ENCODE measurements at regions not wholly inside any gene's neighbourhood (a gene's known extent, or its start where the extent isn't known, plus 50 kb on each side); places are given as distances from the start of the nearest gene placed in this dataset.
"Not testable (repeated sequence)": the region's sequence is repeated elsewhere in the genome, so short reads cannot be mapped to it uniquely, and the experiment has no call there.

GRCh38 chr6:6960571-6961251 lies 147.1 kb upstream of the RREB1 start:
- H3K4me3 Mint-ChIP-seq = no peak overlapping the region
- H3K36me3 Mint-ChIP-seq = no peaks in the 10 kb centered on the region
- H3K9me3 Mint-ChIP-seq = peaks cover 3% of the 10 kb centered on the region
- H3K4me1 Mint-ChIP-seq = no peaks in the 10 kb centered on the region
- no peaks in the 10 kb centered on the region for H3K27me3 Mint-ChIP-seq
- no peak for ATAC-seq
- no peak overlapping the region for H3K27ac Mint-ChIP-seq

DNA sequence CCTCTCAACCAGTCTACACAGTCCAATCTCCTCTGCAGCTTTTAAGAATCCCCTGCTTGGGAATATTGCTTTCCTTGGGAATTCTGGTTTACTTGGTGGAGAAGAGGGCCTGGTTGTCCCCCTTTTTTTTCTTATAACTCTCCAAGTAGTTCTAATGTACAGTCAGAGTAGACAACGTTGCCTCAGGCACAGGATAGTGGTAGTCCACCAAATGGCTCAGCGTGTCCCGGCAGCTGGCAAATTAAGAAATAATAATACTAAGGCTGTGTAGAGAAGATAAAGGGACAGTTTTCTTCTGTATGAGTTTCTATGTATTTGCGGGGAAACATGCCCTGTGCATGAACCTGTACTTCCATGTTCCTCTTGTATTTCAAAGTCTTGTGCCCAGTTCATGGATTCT lies 145.7 kb upstream of the RREB1 start:
- Mint-ChIP-seq H3K27ac (no peak overlapping the region), H3K36me3 (no peaks in the 10 kb centered on the region), H3K4me1 (no peaks in the 10 kb centered on the region), H3K9me3 (peaks cover 3% of the 10 kb centered on the region), H3K27me3 (no peaks in the 10 kb centered on the region), H3K4me3 (no peak overlapping the region)
- ATAC-seq = no peak

DNA sequence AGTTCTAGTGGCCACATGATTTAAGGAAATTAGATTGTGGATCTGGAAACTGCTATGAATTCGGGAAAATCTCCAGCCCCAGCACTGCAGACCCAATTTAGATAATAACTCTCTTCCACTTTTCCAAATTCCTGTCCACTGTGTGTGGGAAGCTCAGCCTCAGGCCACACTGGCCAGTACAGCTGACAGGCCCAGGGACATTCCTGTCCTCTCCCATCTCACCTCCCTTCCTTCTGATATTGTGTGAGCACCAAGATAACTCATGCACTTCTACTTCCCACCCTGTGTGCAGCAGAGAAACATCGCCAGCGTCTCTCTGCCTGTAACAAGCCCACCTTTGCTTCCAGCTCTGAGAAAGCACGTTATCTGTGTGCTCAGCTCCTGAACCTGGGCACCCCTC lies 145.1 kb upstream of the RREB1 start:
- no peaks in the 10 kb centered on the region for H3K27me3 Mint-ChIP-seq
- H3K4me1 Mint-ChIP-seq = no peaks in the 10 kb centered on the region
- ATAC-seq = no peak
- H3K36me3 Mint-ChIP-seq = no peaks in the 10 kb centered on the region
- no peak overlapping the region for H3K27ac Mint-ChIP-seq
- peaks cover 3% of the 10 kb centered on the region for H3K9me3 Mint-ChIP-seq
- H3K4me3 Mint-ChIP-seq = no peak overlapping the region

DNA sequence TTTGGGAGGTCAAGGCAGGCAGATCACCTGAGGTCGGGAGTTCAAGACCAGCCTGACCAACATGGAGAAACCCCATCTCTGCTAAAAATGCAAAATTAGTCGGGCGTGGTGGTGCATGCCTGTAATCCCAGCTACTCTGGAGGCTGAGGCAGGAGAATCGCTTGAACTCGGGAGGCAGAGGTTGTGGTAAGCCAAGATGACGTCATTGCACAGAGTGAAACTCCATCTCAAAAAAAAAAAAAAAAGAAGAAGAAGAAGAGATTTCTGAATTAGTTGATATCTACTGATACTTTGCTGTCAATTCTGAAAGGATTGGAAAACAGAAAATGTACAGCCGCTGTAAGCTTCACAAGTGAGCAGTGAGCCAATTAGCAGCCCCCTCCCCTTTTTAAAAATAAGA lies 144.4 kb upstream of the RREB1 start:
- H3K27ac Mint-ChIP-seq, ATAC-seq, H3K4me1 Mint-ChIP-seq, H3K4me3 Mint-ChIP-seq, H3K36me3 Mint-ChIP-seq, H3K9me3 Mint-ChIP-seq, H3K27me3 Mint-ChIP-seq: not testable (repeated sequence)

- Mint-ChIP-seq H3K27ac (no peak overlapping the region), H3K9me3 (peaks cover 3% of the 10 kb centered on the region), H3K27me3 (no peaks in the 10 kb centered on the region), H3K36me3 (no peaks in the 10 kb centered on the region), H3K4me3 (no peak overlapping the region), H3K4me1 (no peaks in the 10 kb centered on the region)
- no peak for ATAC-seq
These were observed 143.1 kb upstream of the RREB1 start for GRCh38 chr6:6964675-6965074.

GRCh38 chr6:6966127-6966526 lies 141.6 kb upstream of the RREB1 start:
- H3K4me1 Mint-ChIP-seq = no peaks in the 10 kb centered on the region
- ATAC-seq = no peak
- H3K9me3 Mint-ChIP-seq = no peaks in the 10 kb centered on the region
- no peaks in the 10 kb centered on the region for H3K36me3 Mint-ChIP-seq
- H3K4me3 Mint-ChIP-seq = no peak overlapping the region
- no peaks in the 10 kb centered on the region for H3K27me3 Mint-ChIP-seq
- H3K27ac Mint-ChIP-seq = no peak overlapping the region

- Mint-ChIP-seq H3K4me1 (no peaks in the 10 kb centered on the region), H3K4me3 (no peak overlapping the region), H3K27ac (no peak overlapping the region)
These were observed 141.2 kb upstream of the RREB1 start for GRCh38 chr6:6966569-6966968.

GRCh38 chr6:6968357-6968730 lies 139.4 kb upstream of the RREB1 start:
- H3K4me3 Mint-ChIP-seq = no peak overlapping the region
- H3K27ac Mint-ChIP-seq = no peak overlapping the region
- H3K36me3 Mint-ChIP-seq = no peaks in the 10 kb centered on the region
- no peak for ATAC-seq
- H3K4me1 Mint-ChIP-seq = no peaks in the 10 kb centered on the region
- H3K27me3 Mint-ChIP-seq = no peaks in the 10 kb centered on the region
- H3K9me3 Mint-ChIP-seq = no peaks in the 10 kb centered on the region

More at GRCh38 chr6:6966569-6966968, 141.2 kb upstream of the RREB1 start:
- no peaks in the 10 kb centered on the region for H3K27me3 Mint-ChIP-seq
- no peak for ATAC-seq
- no peaks in the 10 kb centered on the region for H3K36me3 Mint-ChIP-seq
- no peaks in the 10 kb centered on the region for H3K9me3 Mint-ChIP-seq

DNA sequence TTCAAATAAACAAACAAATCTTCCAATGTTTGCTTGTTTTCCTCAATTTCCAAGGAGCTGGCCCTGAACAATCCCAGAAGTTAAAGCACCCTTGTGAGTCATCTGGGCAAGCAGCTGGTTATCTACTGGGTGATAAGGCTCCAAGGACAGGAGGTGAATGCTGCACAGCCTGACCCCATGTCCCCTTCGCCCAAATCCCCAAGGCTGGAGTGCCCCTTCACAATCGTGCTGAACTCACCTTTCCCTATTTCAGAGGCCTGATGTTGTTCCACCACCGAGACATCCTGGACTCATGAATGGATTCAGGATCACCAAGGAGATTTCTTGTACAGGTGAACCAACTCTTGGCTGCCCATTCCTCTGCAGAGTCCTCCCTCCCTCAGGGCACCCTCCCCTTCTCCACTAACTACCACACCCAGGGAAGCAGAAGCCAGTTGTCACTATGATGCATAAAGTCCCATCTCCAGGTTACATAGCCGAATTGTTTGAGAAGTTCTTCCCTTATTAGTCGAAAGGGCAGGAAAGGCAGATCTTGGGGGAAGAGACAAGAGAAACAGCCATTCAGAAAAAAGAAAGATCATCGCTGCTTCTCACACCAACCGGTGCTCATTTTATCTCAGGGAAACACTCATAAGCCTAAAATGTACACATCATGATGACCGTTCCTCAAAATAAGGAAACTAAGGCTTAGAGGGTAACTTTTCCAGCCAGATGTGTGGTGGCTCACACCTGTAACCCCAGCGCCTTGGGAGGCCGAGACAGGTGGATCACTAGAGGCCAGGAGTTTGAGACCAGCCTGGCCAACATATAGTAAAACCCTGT lies 138.8 kb upstream of the RREB1 start:
- Mint-ChIP-seq H3K27ac (no peak overlapping the region), H3K9me3 (no peaks in the 10 kb centered on the region), H3K27me3 (no peaks in the 10 kb centered on the region), H3K4me1 (no peaks in the 10 kb centered on the region), H3K4me3 (no peak overlapping the region), H3K36me3 (no peaks in the 10 kb centered on the region)
- ATAC-seq = no peak

DNA sequence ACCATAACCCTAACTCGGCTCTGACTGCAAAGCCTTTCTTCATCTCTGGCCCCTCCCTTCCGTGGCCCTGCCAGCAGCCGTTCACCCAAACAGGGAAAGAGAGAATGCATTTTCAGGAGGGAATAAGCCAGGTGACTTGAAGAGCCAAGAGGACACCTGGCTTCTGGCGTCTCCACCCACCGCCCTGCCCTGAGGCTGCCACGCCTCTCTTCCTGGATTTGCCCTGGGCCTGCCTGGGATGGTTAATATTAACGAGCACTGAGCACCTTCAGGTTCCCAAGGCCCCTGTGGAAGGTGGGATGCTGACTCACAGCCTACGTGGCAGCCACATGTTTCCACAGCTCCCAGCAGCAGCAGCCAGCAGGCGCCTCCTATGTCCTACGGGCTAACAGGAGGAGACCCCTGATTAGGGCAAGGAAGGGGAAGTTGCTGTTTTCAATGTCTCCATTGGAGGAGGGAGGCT lies 138.0 kb upstream of the RREB1 start:
- Mint-ChIP-seq H3K9me3 (no peaks in the 10 kb centered on the region), H3K27ac (no peak overlapping the region), H3K27me3 (peaks cover 5% of the 10 kb centered on the region), H3K36me3 (no peaks in the 10 kb centered on the region), H3K4me3 (no peak overlapping the region), H3K4me1 (no peaks in the 10 kb centered on the region)
- ATAC-seq = no peak

GRCh38 chr6:6970851-6971250 lies 136.9 kb upstream of the RREB1 start:
- no peak for ATAC-seq
- H3K9me3 Mint-ChIP-seq = no peaks in the 10 kb centered on the region
- H3K36me3 Mint-ChIP-seq = no peaks in the 10 kb centered on the region
- no peaks in the 10 kb centered on the region for H3K4me1 Mint-ChIP-seq
- no peak overlapping the region for H3K27ac Mint-ChIP-seq
- H3K4me3 Mint-ChIP-seq = no peak overlapping the region
- peaks cover 6% of the 10 kb centered on the region for H3K27me3 Mint-ChIP-seq

DNA sequence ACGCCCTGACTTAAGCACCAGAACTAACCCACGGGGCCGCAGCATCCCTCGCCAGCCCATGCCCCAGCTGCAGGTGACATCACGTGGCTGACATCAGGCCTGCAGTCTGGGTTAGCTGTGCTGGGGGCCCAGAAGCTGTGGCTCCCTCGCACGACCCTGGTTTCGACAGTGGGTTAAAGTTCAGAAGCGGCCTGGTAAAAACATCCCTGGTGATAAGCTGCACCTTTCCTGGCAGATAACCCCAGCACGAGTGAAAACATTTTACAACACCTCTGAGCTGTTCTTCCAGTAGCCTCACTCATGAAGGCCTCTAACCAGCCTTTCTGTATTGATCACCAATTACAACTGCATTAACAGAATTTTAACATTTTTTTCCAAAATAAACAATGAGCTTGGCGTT lies 136.4 kb upstream of the RREB1 start:
- H3K27ac Mint-ChIP-seq = no peak overlapping the region
- H3K36me3 Mint-ChIP-seq = no peaks in the 10 kb centered on the region
- no peaks in the 10 kb centered on the region for H3K4me1 Mint-ChIP-seq
- H3K4me3 Mint-ChIP-seq = no peak overlapping the region
- peaks cover 6% of the 10 kb centered on the region for H3K27me3 Mint-ChIP-seq
- no peak for ATAC-seq
- no peaks in the 10 kb centered on the region for H3K9me3 Mint-ChIP-seq

- Mint-ChIP-seq H3K36me3 (no peaks in the 10 kb centered on the region), H3K4me1 (no peaks in the 10 kb centered on the region), H3K27ac (no peak overlapping the region), H3K9me3 (no peaks in the 10 kb centered on the region), H3K4me3 (no peak overlapping the region), H3K27me3 (peaks cover 6% of the 10 kb centered on the region)
- no peak for ATAC-seq
These were observed 135.3 kb upstream of the RREB1 start for GRCh38 chr6:6972456-6972855.

DNA sequence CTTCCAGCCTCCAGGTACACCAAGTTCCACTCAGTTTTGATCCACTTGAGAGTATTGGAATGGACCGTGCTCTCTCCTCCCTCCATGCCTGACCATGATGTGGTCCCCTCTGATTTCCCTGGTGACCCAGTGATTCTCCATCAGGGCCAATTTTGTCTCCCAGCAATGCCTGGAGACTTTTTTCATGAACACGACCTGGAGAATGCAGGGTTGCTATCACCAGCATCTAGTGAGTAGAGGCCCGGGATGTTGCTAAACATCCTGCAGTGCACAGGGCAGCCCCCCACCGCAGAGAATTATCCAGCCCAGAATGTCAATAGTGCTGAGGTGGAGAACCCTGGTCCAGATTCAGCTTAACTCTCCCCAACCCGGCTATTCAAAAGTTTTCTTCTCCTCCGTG lies 134.0 kb upstream of the RREB1 start:
- no peak for ATAC-seq
- H3K27me3 Mint-ChIP-seq = peaks cover 6% of the 10 kb centered on the region
- H3K9me3 Mint-ChIP-seq = no peaks in the 10 kb centered on the region
- H3K4me1 Mint-ChIP-seq = no peaks in the 10 kb centered on the region
- H3K36me3 Mint-ChIP-seq = no peaks in the 10 kb centered on the region
- no peak overlapping the region for H3K4me3 Mint-ChIP-seq
- no peak overlapping the region for H3K27ac Mint-ChIP-seq

GRCh38 chr6:6975459-6976111 lies 132.2 kb upstream of the RREB1 start:
- Mint-ChIP-seq H3K36me3 (no peaks in the 10 kb centered on the region), H3K4me3 (no peak overlapping the region), H3K9me3 (no peaks in the 10 kb centered on the region), H3K4me1 (no peaks in the 10 kb centered on the region), H3K27me3 (peaks cover 6% of the 10 kb centered on the region), H3K27ac (no peak overlapping the region)
- no peak for ATAC-seq

DNA sequence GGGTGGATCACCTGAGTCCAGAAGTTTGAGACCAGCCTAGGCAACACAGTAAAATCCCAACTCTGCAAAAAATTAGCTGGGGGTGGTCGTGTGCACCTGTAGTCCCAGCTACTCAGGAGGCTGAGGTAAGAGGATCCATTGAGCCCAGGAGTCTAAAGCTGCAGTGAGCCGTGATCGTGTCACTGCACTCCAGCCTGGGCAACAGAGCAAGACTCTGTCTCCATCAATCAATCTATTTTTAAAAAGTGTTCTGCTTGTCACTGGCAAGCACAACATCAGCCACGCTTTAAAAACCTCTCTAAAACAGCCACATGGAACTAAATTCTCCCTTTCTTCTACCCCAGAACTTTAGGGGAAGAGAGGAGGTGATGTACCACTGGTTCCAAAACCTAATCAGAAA lies 131.6 kb upstream of the RREB1 start:
- Mint-ChIP-seq H3K27ac (no peak overlapping the region), H3K36me3 (no peaks in the 10 kb centered on the region), H3K9me3 (no peaks in the 10 kb centered on the region), H3K4me3 (no peak overlapping the region), H3K4me1 (no peaks in the 10 kb centered on the region), H3K27me3 (peaks cover 6% of the 10 kb centered on the region)
- ATAC-seq = no peak
